ENCODE measurements at regions not wholly inside any gene's neighbourhood (a gene's known extent, or its start where the extent isn't known, plus 50 kb on each side); places are given as distances from the start of the nearest gene placed in this dataset.

- 89% methylated on average over 3 of the region's 4 CpGs for WGBS
- Histone ChIP-seq H3K4me3 (ENCODE audit: low read length) (no peak overlapping the region), H3K9ac (ENCODE audit: low read depth, low read length) (no peak overlapping the region), H3K27ac (ENCODE audit: low read depth, low read length) (no peak overlapping the region), H3K27me3 (ENCODE audit: insufficient read depth, low read length) (no peaks in the 10 kb centered on the region), H3K4me1 (ENCODE audit: insufficient read depth, low read length) (0 out of 2 replicates have a peak, but pooled peaks cover 2% of the 10 kb centered on the region), H3K36me3 (ENCODE audit: insufficient read depth, low read length) (no peaks in the 10 kb centered on the region), H3K9me3 (ENCODE audit: insufficient read depth, low read depth, low read length) (peaks cover 15% of the 10 kb centered on the region)
These were observed 106.7 kb upstream of the OSMR start for GRCh38 chr5:38739011-38739704.

GRCh38 chr5:38739705-38740045, 106.1 kb upstream of the OSMR start:
- Histone ChIP-seq H3K9me3 (ENCODE audit: insufficient read depth, low read depth, low read length) (peaks cover 18% of the 10 kb centered on the region), H3K27ac (ENCODE audit: low read depth, low read length) (no peak overlapping the region), H3K27me3 (ENCODE audit: insufficient read depth, low read length) (no peaks in the 10 kb centered on the region), H3K9ac (ENCODE audit: low read depth, low read length) (no peak overlapping the region), H3K36me3 (ENCODE audit: insufficient read depth, low read length) (no peaks in the 10 kb centered on the region), H3K4me1 (ENCODE audit: insufficient read depth, low read length) (no peaks in the 10 kb centered on the region), H3K4me3 (ENCODE audit: low read length) (no peak overlapping the region)
- 100% methylated on average over 1 of the region's 1 CpG for WGBS

GRCh38 chr5:38742821-38743220, 103.0 kb upstream of the OSMR start:
- Histone ChIP-seq H3K27ac (ENCODE audit: low read depth, low read length) (no peak overlapping the region), H3K27me3 (ENCODE audit: insufficient read depth, low read length) (no peaks in the 10 kb centered on the region), H3K9ac (ENCODE audit: low read depth, low read length) (no peak overlapping the region), H3K9me3 (ENCODE audit: insufficient read depth, low read depth, low read length) (peaks cover 18% of the 10 kb centered on the region), H3K4me1 (ENCODE audit: insufficient read depth, low read length) (no peaks in the 10 kb centered on the region), H3K4me3 (ENCODE audit: low read length) (no peak overlapping the region), H3K36me3 (ENCODE audit: insufficient read depth, low read length) (no peaks in the 10 kb centered on the region)
- WGBS: 77% methylated on average over 3 of the region's 3 CpGs

DNA sequence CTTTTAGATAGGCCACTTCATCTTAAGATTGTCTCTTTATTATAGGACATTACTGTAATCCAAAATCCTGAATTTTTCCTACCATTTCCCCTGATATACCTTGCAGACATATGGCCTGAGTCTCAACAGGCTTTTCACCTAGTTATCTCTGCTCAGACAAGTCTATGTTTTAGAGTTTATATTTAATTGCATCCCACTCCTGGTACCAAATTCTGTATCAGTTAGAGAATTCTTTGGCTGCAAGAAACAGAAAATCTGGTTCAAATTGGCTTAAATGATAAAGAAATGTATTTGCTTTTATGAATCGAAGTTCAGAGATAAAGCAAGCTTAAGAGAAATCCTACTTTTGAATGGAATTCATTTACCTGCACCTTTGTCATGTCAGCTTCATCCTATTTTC, 102.2 kb upstream of the OSMR start:
- WGBS: 94% methylated on average over 1 of the region's 1 CpG

GRCh38 chr5:38745836-38746732, 99.7 kb upstream of the OSMR start:
- Histone ChIP-seq H3K9me3 (ENCODE audit: insufficient read depth, low read depth, low read length) (peaks cover 18% of the 10 kb centered on the region), H3K27ac (ENCODE audit: low read depth, low read length) (no peak overlapping the region), H3K27me3 (ENCODE audit: insufficient read depth, low read length) (no peaks in the 10 kb centered on the region), H3K36me3 (ENCODE audit: insufficient read depth, low read length) (no peaks in the 10 kb centered on the region), H3K4me3 (ENCODE audit: low read length) (no peak overlapping the region), H3K4me1 (ENCODE audit: insufficient read depth, low read length) (no peaks in the 10 kb centered on the region), H3K9ac (ENCODE audit: low read depth, low read length) (no peak overlapping the region)
- WGBS: 91% methylated on average over 3 of the region's 6 CpGs

More for the DNA sequence above, 102.2 kb upstream of the OSMR start:
- no peak overlapping the region for H3K9ac ChIP-seq (ENCODE audit: low read depth, low read length)
- H3K4me3 ChIP-seq (ENCODE audit: low read length): no peak overlapping the region
- no peak overlapping the region for H3K27ac ChIP-seq (ENCODE audit: low read depth, low read length)
- no peaks in the 10 kb centered on the region for H3K27me3 ChIP-seq (ENCODE audit: insufficient read depth, low read length)
- no peaks in the 10 kb centered on the region for H3K4me1 ChIP-seq (ENCODE audit: insufficient read depth, low read length)
- H3K9me3 ChIP-seq (ENCODE audit: insufficient read depth, low read depth, low read length): peaks cover 18% of the 10 kb centered on the region
- H3K36me3 ChIP-seq (ENCODE audit: insufficient read depth, low read length): no peaks in the 10 kb centered on the region

GRCh38 chr5:38749861-38750260, 96.0 kb upstream of the OSMR start:
- 90% methylated on average over 2 of the region's 3 CpGs for WGBS
- Histone ChIP-seq H3K4me3 (ENCODE audit: low read length) (no peak overlapping the region), H3K4me1 (ENCODE audit: insufficient read depth, low read length) (no peaks in the 10 kb centered on the region), H3K27me3 (ENCODE audit: insufficient read depth, low read length) (no peaks in the 10 kb centered on the region), H3K36me3 (ENCODE audit: insufficient read depth, low read length) (no peaks in the 10 kb centered on the region), H3K9ac (ENCODE audit: low read depth, low read length) (no peak overlapping the region), H3K27ac (ENCODE audit: low read depth, low read length) (no peak overlapping the region), H3K9me3 (ENCODE audit: insufficient read depth, low read depth, low read length) (no peaks in the 10 kb centered on the region; the same call in 1 of the 2 replicates)

GRCh38 chr5:38751103-38751502, 94.7 kb upstream of the OSMR start:
- H3K27me3 ChIP-seq (ENCODE audit: insufficient read depth, low read length): no peaks in the 10 kb centered on the region
- no peaks in the 10 kb centered on the region for H3K4me1 ChIP-seq (ENCODE audit: insufficient read depth, low read length)
- no peaks in the 10 kb centered on the region for H3K36me3 ChIP-seq (ENCODE audit: insufficient read depth, low read length)
- H3K27ac ChIP-seq (ENCODE audit: low read depth, low read length): no peak overlapping the region
- H3K9me3 ChIP-seq (ENCODE audit: insufficient read depth, low read depth, low read length): no peaks in the 10 kb centered on the region
- H3K9ac ChIP-seq (ENCODE audit: low read depth, low read length): no peak overlapping the region
- no peak overlapping the region for H3K4me3 ChIP-seq (ENCODE audit: low read length)
- WGBS: 86% methylated on average over 4 of the region's 4 CpGs

DNA sequence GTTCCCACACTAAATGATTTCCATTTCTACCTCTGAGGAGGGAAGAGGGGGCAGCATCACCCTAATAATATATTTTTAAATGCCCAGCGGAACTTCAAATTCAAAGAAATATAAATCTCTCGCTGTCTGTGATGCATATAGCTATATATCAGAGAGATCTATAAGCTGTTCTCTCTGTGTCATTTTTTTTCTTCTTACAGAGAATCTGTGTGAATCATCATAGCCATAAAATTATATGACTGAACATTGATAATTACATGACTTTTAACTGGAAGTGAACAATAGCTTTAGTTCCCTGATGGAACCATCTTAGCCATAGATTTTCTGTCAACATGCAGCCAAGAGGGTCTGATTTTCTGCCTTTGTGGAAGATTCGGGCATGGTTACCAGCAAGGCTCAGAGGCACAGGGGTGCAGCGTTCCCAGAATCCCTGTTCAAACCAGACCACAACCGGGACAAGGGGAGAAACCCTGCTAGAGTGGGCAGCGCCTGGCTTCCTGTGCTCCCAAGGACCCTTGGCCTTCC, 93.7 kb upstream of the OSMR start:
- H3K9ac ChIP-seq (ENCODE audit: low read depth, low read length): no peak overlapping the region
- no peak overlapping the region for H3K27ac ChIP-seq (ENCODE audit: low read depth, low read length)
- WGBS: 89% methylated on average over 4 of the region's 6 CpGs
- H3K27me3 ChIP-seq (ENCODE audit: insufficient read depth, low read length): no peaks in the 10 kb centered on the region
- H3K9me3 ChIP-seq (ENCODE audit: insufficient read depth, low read depth, low read length): no peaks in the 10 kb centered on the region
- H3K4me1 ChIP-seq (ENCODE audit: insufficient read depth, low read length): no peaks in the 10 kb centered on the region
- no peak overlapping the region for H3K4me3 ChIP-seq (ENCODE audit: low read length)
- H3K36me3 ChIP-seq (ENCODE audit: insufficient read depth, low read length): no peaks in the 10 kb centered on the region

GRCh38 chr5:38752622-38753021, 93.2 kb upstream of the OSMR start:
- Histone ChIP-seq H3K4me1 (ENCODE audit: insufficient read depth, low read length) (no peaks in the 10 kb centered on the region), H3K9me3 (ENCODE audit: insufficient read depth, low read depth, low read length) (no peaks in the 10 kb centered on the region), H3K9ac (ENCODE audit: low read depth, low read length) (no peak overlapping the region), H3K27me3 (ENCODE audit: insufficient read depth, low read length) (no peaks in the 10 kb centered on the region), H3K36me3 (ENCODE audit: insufficient read depth, low read length) (no peaks in the 10 kb centered on the region), H3K27ac (ENCODE audit: low read depth, low read length) (no peak overlapping the region), H3K4me3 (ENCODE audit: low read length) (no peak overlapping the region)
- 98% methylated on average over 2 of the region's 4 CpGs for WGBS

DNA sequence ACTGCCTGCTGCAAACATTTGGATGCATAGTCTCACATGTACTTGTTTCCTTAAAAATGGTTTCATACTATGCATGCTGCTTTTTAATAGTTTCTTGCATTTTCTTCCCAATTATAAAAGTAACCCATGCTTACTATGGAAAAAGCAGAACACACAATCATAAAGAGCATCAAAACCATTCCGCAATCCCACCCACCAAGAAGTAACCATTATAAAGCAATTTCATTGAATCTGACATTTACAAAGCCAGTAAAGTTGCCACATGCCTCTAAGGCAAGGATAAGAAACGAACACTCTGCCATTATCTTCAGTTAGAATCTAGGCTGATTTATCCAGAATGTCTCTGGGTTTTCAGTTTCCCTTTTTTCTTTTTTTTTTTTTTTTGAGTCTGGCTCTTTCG, 92.7 kb upstream of the OSMR start:
- no peaks in the 10 kb centered on the region for H3K4me1 ChIP-seq (ENCODE audit: insufficient read depth, low read length)
- WGBS: 94% methylated on average over 3 of the region's 3 CpGs
- H3K4me3 ChIP-seq (ENCODE audit: low read length): no peak overlapping the region
- H3K9me3 ChIP-seq (ENCODE audit: insufficient read depth, low read depth, low read length): no peaks in the 10 kb centered on the region
- H3K27me3 ChIP-seq (ENCODE audit: insufficient read depth, low read length): no peaks in the 10 kb centered on the region
- no peaks in the 10 kb centered on the region for H3K36me3 ChIP-seq (ENCODE audit: insufficient read depth, low read length)
- no peak overlapping the region for H3K9ac ChIP-seq (ENCODE audit: low read depth, low read length)
- no peak overlapping the region for H3K27ac ChIP-seq (ENCODE audit: low read depth, low read length)

- no peak overlapping the region for H3K9ac ChIP-seq (ENCODE audit: low read depth, low read length)
- H3K4me1 ChIP-seq (ENCODE audit: insufficient read depth, low read length): no peaks in the 10 kb centered on the region
- H3K27me3 ChIP-seq (ENCODE audit: insufficient read depth, low read length): no peaks in the 10 kb centered on the region
- WGBS: 76% methylated on average over 5 of the region's 5 CpGs
- H3K4me3 ChIP-seq (ENCODE audit: low read length): no peak overlapping the region
- no peak overlapping the region for H3K27ac ChIP-seq (ENCODE audit: low read depth, low read length)
- no peaks in the 10 kb centered on the region for H3K9me3 ChIP-seq (ENCODE audit: insufficient read depth, low read depth, low read length)
- H3K36me3 ChIP-seq (ENCODE audit: insufficient read depth, low read length): no peaks in the 10 kb centered on the region
These were observed 92.0 kb upstream of the OSMR start for GRCh38 chr5:38753776-38754175.
